ENCODE measurements at regions not wholly inside any gene's neighbourhood (a gene's known extent, or its start where the extent isn't known, plus 50 kb on each side); places are given as distances from the start of the nearest gene placed in this dataset.
"Not testable (repeated sequence)": the region's sequence is repeated elsewhere in the genome, so short reads cannot be mapped to it uniquely, and the experiment has no call there.

DNA sequence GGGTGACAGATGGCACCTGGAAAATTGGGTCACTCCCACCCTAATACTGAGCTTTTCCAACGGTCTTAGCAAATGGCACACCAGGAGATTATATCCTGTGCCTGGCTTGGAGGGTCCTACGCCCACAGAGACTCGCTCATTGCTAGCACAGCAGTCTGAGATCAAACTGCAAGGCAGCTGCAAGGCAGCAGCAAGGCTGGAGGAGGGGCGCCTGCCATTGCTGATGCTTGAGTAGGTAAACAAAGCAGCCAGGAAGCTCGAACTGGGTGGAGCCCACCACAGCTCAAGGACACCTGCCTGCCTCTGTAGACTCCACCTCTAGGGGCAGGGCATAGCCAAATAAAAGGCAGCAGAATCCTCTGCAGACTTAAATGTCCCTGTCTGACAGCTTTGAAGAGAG is 115.1 kb upstream of the SPATA12 start:
- TF ChIP-seq, protein P1, sequence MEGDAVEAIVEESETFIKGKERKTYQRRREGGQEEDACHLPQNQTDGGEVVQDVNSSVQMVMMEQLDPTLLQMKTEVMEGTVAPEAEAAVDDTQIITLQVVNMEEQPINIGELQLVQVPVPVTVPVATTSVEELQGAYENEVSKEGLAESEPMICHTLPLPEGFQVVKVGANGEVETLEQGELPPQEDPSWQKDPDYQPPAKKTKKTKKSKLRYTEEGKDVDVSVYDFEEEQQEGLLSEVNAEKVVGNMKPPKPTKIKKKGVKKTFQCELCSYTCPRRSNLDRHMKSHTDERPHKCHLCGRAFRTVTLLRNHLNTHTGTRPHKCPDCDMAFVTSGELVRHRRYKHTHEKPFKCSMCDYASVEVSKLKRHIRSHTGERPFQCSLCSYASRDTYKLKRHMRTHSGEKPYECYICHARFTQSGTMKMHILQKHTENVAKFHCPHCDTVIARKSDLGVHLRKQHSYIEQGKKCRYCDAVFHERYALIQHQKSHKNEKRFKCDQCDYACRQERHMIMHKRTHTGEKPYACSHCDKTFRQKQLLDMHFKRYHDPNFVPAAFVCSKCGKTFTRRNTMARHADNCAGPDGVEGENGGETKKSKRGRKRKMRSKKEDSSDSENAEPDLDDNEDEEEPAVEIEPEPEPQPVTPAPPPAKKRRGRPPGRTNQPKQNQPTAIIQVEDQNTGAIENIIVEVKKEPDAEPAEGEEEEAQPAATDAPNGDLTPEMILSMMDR (IDR thresholded peaks at IDR 0.05) = not testable (repeated sequence)
- TF ChIP-seq EP300, POLR2AphosphoS5 (IDR thresholded peaks at IDR 0.05): not testable (repeated sequence)

All from suprapubic skin (tissue), 4 donors.